NCI-H446 (cell line): ENCODE measurements at regions not wholly inside any gene's neighbourhood (a gene's known extent, or its start where the extent isn't known, plus 50 kb on each side); places are given as distances from the start of the nearest gene placed in this dataset.
"Not testable (repeated sequence)": the region's sequence is repeated elsewhere in the genome, so short reads cannot be mapped to it uniquely, and the experiment has no call there.

Source experiments
- DNase-seq, 2 experiments: peaks; one replicate each; lab custom pipeline; 2025; lab: John Stamatoyannopoulos, UW

DNA sequence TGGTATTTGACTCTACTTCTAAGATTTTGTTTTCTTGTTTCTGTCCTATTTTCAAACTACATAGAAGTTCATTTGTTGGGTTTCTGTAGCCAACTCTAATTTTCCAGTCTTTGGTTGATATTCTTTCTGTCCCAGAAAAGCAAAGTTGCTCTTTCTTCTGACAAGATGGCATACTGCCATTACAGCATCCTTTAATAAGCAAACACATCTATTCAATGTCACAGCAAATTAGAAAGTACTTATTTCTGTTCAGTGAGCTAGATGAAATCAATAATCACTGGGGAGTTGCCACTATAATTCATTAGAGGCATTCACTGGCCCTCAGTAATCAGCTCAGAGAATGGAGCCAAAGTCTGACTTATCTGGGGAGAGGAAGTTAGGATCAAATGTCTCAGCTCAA lies 1258.0 kb upstream of the IGFBP7 start:
- peak; percentile 53 to 80 for DNase-seq

DNA sequence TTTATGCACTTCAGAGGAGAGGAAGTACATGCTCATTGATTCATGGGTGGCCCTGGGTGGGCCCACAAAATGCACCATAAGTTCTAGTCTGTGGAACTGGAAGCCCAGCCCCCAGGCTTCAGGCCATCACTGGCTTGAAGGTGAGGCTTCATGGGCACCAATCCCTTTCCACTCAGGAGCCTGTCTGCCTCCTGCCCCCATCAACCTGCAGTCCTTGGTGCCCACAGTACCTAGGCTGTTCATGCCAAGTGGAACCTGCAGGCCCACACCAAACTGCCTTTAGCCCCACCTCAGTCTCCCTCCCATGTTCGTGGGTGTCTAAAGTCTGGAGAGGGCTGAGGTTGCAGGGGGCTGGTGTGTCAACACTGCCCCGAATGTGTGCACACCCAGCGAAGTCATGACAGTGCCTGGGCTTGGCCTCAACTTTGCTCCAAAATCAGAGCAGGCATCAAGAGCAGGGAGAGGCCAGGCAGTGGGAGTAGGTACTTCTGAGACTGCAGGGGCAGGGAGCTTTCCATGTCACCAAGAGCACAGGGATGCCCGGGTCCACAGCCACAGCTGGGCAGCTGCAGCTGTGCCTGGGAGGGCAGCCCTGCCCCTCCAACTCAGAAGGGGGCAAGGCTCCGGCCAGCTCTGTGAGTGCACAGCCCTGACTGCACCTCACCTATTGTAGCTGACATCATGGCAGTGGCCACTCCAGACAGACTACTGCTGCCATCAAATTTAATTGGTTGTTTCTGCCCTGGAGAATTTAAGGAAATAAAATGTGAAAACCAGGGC lies 1250.4 kb upstream of the IGFBP7 start:
- DNase-seq: no peak

DNA sequence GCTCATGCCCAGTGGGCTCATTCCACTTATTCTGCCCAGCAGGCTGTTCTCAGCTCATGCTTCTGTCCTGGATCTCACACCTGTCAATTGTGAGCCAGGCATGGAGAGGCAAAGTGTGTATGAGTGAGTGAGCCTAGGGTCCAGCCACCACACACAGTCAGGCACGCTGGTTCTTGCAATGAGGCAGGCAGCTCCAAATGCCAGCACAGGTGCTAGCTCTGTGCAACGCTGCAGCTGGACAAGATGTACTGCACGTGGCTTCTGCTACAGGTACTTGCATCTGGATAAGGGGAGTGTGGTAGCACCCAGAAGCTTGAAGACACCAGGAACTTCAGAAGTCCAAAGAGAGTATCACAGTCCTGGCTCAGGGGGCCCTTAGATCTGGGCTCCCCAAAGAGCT lies 1249.4 kb upstream of the IGFBP7 start:
- no peak for DNase-seq

DNA sequence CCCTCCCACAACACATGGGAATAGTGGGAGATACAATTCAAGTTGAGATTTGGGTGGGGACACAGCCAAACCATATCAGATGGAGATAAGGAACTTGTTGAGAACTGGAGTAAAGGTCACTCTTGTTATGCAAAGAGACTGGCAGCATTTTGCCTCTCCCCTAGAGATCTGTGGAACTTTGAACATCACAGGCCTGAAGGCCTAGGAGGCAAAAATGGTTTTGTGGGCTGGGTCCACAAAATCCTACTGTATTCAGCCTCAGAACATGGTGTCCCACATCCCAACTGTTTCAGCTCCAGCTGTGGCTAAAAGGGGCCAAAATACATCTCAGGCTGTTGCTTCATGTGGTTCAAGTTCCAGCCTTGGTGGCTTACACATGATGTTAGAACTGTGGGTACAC lies 1247.8 kb upstream of the IGFBP7 start:
- no peak for DNase-seq

DNA sequence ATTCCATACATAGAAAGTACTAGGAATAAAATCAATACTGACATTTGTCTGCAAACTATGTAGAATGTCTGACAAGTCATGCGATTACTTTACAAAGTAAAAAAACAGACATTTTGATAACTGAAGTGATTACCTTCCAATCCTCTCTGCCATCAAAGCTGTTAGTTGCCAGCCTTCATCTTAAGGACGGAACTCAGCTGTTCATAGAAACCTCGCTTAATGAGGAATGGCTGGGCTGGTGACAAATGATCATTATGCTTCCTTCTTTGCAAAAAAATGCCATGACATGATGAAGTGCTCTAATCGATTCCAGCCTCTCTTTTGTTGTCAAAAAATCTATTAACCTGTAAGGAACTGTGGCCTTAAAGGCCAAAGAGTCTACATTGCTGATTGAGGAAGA lies 1214.9 kb upstream of the IGFBP7 start:
- DNase-seq: no peak

DNA sequence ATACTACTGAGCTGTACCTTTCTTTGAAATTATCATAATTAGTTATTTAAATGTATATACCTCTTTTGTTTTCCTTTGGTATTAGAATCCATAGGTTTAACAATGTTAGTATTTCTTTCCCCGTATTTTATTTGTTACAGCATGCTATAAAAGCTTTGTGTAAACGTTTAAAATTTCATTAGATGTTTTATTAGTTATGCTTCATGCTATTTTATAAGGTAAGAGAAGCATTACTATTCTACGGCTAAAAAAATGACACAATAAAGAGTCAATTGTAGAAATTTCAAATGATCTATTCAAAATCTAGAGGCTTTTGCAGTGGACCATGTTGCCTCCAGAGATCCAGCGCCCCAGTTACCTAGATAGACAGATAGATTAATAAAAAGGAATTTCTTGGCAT lies 1203.3 kb upstream of the IGFBP7 start:
- DNase-seq: no peak

DNA sequence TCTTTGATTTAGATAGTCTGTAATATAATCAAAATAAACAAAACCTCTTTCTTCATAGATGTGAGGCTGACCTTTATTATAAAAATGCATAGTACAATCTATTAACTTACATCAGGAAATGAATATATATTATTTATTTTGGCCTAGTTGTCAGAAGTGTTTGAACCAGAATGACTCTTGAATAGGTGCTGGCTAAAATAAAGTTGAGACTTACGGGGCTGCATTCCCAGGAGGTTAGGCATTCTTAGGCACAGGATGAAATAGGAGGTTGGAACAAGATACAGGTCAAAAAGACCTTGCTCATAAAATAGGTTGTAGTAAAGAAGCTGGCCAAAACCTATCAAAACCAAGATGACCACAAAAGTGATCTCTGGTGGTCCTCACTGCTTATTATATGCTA lies 1193.3 kb upstream of the IGFBP7 start:
- DNase-seq: no peak

DNA sequence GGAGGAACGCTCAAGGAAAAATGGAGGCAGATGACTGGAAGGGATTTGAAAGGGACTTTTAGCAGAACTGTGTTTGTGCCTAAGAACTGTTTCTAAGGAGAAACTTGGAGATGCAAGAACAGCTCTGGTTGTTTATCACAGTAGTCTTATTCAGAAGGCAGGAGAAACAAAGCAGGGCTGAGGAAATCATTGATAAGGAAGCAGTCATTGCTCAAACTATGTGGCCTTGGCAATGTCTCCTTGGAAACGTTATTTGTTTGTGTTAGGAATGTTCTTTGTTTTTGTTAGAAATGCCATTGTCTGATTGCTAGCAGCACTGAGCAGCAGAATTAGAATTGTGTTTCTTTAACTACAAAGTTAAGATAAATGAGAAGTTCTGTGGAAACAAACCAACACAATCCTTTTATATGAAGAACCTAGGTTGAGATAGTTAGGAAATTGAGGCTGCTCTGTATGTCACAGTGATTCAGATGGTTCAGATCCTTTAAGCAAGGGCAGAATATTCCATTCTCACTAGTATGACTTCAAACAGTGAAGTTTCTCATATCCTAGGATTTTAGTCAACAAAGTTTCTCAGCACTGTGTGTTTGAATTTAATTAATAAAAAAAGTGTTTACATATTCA lies 1191.3 kb upstream of the IGFBP7 start:
- DNase-seq: no peak

DNA sequence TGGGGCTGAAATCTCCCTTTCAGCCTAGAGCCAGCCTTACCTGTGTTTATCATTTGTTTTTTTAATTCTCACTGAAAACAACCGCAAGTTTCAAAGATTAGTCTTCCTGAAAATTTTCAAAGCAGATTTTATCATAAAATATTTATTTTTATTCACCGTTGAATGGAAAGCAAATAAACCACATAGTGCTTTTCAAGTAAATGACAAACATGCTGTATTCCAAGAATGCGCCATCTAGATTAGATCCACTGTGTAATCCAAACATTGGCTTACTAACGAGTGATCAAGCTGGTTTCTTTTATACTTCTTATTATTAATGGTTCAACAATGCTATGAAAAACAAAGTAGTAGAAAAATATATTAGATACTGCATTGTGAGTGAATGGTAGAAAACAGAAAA lies 1176.2 kb upstream of the IGFBP7 start:
- DNase-seq: no peak

DNA sequence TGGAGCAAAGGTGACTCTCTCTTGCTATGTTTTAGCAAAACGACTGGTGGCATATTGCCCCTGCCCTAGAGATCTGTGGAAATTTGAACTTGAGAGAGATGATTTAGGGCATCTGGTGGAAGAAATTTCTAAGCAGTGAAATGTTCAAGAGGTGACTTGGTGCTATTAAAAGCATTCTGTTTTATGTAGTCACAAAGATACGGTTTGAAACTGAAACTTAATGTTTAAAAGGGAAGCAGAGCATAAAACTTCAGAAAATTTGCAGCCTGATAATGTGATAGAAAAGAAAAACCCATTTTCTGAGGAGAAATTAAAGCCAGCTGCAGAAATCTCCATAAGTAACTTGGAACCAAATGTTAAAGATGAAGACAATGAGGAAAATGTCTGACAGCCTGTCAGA lies 1170.7 kb upstream of the IGFBP7 start:
- DNase-seq: not testable (repeated sequence)

DNA sequence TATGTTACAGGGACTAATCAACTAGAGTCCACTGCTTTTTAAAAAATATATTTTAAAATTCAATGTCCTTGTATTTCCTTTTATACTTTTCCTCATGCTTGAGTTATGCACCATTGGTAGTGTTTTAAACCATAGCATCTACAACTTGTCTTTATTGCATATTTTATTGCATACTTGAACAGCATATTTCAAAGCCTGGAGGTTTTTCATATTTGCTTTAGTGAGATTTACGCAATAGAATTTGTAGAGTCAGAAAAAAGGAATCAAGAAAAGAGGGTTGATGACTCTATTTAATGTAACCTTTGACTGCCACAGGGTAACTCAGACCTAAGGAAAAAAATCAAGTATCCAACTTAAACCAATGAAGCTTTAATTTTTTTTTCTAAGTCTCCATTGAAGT lies 1165.7 kb upstream of the IGFBP7 start:
- no peak for DNase-seq

DNA sequence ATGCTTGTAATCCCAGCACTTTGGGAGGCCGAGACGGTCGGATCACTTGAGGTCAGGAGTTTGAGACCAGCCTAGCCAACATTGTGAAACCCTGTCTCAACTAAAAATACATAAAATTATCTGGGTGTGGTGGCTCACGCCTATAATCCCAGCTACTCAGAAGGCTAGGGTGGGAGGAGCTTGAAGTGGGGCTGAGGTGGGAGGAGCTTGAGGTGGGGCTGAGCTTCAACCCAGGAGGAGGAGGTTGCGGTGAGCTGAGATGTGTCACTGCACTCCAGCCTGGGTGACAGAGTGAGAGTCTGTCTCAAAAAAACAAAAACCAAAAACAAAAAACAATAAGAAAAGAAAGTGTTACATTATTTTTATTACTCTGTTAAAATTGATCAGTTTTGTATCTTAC lies 1164.4 kb upstream of the IGFBP7 start:
- no peak for DNase-seq

DNA sequence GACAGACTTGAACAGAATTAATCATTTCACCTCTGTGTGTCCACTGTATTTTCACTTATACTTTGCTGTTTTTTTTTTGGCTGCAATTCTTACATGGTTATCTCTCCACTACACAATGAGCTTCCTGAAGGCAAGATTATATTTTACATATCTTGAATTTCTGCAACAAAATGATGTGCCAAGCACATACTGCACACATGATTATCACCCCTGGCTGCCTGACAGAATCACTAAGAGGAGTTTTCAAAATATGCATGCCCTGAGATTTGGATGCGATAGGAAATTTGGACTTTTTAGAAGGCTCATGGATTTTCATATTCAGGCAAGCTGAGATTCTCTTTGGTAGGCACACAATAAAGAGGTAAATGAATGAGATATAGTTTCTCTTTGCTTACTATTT lies 1162.1 kb upstream of the IGFBP7 start:
- DNase-seq: no peak

DNA sequence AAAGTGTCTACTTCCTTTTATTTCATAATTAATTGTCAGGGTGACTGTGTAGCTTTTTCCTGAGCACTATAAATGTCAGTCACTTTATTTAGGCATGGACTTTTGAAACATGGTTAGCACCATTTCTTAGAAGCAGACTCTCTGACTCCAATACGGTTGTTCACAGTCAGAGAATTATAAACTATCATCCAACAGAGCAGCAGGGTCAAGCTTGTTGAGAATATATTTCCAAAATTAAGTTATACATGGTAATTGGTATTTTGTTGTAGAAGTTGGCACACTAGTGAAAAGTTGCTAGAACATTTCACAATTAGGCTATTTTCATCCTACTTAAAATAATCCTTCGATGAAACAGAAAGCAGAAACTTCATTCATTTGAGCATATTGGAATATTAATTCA lies 1155.5 kb upstream of the IGFBP7 start:
- no peak for DNase-seq

DNA sequence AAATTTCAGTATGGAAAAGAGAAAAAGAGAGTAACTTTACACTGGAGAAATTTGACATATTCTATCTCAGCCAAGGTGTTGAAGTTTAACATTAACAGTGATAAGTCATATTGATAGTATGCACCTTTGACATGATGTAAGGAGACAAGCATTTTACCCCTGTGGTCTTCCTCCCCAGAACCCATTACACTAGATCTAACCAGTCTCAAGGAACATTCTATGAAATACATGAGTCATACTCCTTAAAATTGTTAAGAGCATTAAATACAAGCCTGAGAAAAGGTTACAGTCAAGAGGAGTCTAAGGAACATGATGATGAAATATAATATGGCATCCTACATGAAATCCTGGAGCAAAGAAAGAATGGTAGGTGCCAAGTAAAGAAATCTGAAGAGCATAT lies 1151.3 kb upstream of the IGFBP7 start:
- DNase-seq: no peak

DNA sequence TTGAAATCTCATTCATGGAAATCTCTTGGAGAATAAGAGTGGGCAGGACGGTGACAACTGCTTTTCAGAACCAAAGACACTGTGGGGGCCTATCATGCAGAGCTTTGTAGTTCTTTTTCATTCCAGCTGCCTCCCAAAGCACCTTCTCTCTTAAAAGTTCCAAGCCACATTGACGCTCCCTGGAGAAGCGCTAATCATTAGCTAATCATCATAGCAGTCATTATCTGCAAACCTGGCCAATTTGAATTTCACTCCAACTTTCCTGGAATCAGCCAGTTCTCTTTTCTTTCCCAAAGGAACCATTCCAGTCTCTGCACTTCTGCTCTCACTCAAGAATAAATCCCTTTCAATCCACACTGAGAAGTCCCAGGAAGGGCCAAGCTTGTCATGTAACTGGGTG lies 1144.1 kb upstream of the IGFBP7 start:
- DNase-seq: no peak

DNA sequence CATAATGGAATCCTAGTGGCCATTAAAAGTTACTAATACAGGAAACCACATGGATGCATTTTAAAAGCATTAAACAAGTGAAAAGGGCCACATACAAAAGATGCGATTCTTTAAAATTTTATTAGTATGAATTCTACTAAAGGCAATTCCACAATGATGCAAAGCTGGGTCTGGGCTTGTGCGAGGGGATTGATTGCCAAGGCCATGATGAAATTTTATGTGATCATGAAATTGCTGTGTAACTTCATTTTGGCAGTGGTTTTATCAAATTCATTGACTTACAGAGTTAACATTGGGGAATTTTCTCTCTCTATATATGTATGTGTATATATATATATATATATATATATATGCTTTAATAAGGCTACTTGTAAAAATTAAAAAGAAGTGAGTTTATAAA lies 1142.5 kb upstream of the IGFBP7 start:
- DNase-seq: no peak

DNA sequence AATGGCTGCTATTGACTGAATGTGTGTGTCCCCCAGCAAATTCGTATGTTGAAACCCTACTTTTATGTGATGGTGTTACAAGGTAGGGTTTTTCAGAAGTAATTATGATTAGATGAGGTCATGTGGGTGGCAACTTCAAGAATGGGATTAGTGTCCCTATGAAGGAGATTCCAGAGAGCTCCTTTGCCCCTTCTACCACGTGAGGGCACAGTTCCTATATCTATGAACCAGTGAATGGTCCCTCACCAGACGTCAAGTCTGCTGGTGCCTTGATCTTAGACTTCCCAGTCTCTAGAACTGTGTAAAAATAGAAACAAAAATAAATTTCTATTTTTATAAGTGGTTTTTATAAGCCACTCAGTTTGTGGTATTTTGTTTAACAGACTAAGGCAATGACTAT lies 1137.6 kb upstream of the IGFBP7 start:
- DNase-seq: no peak

DNA sequence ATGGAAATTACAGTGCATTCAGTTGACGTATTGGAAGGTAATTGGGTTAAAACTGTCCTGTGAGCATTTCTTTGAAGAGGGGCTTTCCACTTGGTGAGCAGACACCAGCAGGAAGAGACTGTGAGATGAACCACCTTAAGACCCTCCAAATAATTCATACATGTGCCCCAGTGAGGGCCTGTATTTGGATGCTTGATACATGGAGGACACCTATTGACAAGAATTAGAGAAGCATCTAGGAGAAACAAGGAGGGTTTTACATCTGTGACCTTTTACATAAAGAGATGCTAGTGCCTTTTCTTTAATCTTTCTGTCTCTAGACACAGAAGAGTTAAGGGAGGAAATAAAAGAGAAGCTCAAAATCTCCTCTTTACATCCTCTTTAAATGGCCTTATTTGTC lies 1115.3 kb upstream of the IGFBP7 start:
- DNase-seq: no peak

DNA sequence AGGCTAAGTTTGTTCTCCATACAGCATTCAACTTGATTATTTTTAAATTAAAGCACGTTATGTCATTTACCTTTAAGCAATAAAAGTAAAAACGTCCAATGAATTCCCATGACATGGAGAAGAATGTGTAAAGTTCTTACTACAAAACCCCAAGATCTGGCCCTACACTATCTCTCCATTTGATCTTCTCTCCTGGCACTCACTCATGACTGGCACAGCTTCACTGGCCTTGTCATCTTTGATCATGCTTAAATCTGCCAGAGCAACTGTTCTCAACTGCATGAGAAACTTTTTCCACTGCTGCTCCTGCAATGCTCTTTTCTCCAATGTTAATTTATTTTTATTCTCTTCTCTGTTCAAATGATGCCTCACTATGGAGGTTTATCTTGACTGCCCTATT lies 1109.0 kb upstream of the IGFBP7 start:
- no peak for DNase-seq

DNA sequence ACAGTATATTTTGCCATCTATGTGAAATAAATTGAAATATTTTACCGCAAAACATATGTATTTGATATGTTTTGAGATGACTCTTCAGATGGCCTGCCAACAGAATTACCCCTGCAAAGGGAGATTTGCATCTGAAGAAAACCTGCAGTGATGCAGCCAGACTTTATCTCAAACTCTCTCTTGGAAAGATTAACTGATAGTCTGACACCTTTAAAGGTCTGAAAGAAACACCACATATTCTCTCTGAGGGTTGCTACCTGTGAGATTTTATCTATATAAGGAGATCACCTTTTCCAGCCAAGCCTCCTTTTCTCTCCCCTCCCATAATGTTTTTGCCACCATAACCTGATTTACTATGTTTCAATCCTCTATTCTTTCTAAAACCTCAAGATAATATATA lies 1106.3 kb upstream of the IGFBP7 start:
- DNase-seq: no peak

DNA sequence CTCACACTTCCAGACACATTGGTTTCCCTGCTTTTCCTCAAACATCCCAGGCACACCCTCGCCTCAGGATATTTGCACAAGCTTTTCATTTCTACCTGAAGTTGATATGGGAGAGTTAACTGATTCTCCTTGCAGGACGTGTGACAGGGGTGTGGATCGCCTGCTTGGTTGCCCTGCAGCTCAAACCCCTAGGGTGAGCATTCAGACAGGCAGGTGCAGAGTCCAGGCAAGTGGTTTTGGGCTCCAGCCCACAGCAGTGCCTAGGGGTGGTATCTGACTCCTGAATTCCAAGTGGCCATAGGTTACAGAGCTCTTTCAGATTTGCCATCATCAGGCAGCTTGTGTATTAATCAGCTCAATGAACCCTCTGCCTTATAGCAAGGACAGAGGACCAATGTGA lies 1104.2 kb upstream of the IGFBP7 start:
- DNase-seq: no peak

DNA sequence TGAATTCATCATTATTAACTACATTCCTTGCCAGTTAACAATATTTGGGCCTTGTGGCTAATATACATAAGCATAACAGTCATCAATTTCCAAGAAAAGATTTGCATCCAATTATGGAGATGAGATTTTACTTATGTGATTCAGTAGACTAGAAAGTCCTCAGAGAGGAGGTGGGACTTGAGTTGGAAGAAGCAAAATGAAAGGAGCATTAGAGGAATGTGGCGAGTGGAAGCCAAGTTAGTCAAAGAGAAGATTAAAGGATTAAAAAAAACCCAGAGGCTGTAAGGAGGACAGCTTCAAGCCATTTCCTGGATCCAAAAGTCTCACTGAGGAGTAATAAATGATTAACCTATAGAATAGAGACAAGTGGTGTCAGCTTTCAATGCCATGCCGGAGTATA lies 1099.4 kb upstream of the IGFBP7 start:
- no peak for DNase-seq

DNA sequence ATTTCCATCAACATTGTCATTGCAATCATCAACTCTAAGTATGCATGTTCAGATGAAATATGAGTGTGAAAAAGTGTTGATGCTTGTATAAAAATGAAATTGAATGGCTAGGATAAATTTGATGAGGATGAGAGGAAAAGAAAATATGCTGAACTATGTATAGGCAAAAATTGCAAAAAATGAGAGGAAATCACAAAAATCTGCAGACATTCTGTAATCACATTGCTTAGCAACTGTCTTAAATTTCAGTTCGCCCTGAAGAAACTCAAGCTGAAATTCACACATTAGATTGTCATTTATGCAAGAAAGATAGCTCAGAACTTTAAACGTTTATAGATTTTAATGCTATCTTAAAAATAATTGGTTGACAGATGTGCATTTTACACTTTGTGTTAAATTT lies 1098.8 kb upstream of the IGFBP7 start:
- no peak for DNase-seq
